ENCODE measurements at regions not wholly inside any gene's neighbourhood (a gene's known extent, or its start where the extent isn't known, plus 50 kb on each side); places are given as distances from the start of the nearest gene placed in this dataset.
"Not testable (repeated sequence)": the region's sequence is repeated elsewhere in the genome, so short reads cannot be mapped to it uniquely, and the experiment has no call there.

DNA sequence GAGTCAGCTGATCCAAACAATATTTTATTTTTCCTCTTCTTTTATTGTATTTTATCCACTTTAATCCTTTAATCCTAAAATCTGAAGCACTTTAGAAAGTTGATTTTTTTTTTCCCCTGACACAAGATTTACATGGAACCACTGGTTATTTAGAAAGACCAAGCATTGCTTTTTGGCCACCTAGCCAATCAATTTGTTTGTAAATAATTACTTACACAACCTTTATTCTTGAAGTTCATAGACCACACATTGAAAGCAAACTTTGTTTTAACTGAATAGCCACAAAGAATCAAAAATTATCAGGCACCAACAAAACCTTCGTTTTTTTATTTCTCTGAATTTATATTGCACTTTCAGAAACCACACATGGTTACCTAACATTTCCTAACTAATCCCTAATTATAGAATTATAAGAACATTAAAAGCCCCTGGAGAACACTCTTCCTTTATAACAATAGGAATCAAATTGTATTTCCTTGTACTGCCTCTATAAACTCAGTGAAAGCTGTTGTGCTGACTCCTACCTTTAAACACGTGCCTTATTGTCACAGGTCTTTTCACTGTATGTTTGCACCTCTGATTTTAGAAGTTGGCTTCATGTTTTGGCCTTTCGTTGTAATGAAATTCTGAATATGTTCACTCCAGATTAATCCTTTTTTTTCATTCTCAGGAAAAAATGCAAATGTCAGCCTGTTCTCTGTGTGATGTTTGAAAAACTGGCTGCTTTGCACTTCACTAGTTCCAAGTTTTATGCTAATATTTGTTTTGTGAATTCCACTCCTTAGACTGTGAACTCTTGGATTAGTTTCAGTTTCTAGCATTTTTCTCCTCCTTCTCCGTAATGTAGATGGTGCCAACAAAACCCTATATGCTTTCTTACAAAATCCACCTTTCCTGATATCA is 1511.9 kb downstream of the REEP3 start:
- no peak for DNase-seq (ENCODE audit: low read depth in 2 of 2)

GRCh38 chr10:65033957-65034356 is 1512.8 kb downstream of the REEP3 start:
- DNase-seq (ENCODE audit: low read depth in 2 of 2) = no peak

- DNase-seq (ENCODE audit: low read depth in 2 of 2) = no peak
Measured at GRCh38 chr10:65040796-65041195, 1519.6 kb downstream of the REEP3 start.

DNA sequence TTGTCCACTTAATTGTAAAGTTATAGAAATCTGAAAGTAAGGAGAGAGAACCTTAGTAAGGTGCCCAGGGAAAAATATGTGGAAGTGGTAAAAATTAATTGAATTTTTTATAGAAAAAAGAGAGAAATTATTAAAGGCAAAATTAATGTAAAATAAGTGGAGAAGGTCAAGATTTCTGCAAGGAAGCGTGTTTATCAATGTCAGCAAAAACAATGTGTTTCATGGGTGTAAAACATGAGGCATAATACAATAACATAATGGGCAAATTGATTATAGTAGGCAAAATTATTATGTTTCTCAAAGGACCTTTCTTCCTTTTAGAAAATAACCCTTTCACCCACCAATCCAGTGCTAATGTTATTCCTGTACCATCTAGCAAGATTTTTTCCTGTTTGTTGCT is 1520.1 kb downstream of the REEP3 start:
- DNase-seq (ENCODE audit: low read depth in 2 of 2) = no peak

- no peak for DNase-seq (ENCODE audit: low read depth in 2 of 2)
Measured at GRCh38 chr10:65042496-65042895, 1521.3 kb downstream of the REEP3 start.

DNA sequence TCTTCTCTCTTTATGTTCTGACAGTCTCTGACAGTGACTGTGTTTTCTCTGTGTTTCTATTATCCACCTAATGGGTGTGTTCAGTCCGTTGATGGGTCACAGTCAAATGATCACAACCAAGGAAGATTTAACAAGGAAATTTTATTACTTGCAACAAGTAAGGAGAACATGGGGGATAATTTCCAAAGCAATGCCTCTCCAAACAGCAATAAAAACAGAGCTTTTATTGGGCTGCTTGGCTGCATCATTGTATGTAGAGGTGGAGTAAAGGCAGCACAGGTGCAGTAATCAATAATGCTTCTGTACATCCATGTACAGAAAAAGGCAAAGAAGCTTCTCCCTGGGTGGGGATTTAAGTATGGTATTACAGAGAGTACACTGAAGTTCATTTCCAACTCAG is 1525.6 kb downstream of the REEP3 start:
- DNase-seq (ENCODE audit: low read depth in 2 of 2) = no peak

GRCh38 chr10:65052111-65052510 is 1530.9 kb downstream of the REEP3 start:
- DNase-seq (ENCODE audit: low read depth in 2 of 2) = not testable (repeated sequence)

- DNase-seq (ENCODE audit: low read depth in 2 of 2) = not testable (repeated sequence)
Measured at GRCh38 chr10:65053397-65053796, 1532.2 kb downstream of the REEP3 start.

DNA sequence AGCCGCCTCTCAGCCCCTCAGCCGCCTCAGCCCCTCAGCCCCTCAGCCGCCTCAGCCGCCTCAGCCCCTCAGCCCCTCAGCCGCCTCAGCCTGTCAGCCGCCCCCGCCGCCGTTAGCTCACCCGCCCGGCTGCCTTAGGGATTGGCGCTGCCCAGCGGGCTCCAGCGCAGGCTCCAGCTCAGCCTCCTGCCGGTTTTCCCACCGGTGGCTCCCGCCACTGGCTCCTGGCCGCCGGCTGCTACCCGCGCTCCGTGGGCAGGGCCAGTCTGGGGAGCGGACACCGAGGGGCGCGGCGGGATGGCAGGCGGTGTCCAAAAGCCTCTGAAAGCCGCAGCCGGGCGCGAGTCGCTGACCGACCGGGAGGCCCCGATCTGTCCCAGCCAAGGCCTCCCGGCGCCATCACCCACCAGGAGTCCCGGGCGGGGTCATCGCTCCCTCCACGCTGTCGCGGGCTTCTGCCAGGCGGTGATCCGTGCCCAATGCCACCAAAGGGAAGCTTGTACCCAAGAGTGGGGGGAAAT is 1532.7 kb downstream of the REEP3 start:
- DNase-seq (ENCODE audit: low read depth in 2 of 2) = not testable (repeated sequence)

- not testable (repeated sequence) for DNase-seq (ENCODE audit: low read depth in 2 of 2)
Measured at GRCh38 chr10:65054701-65055100, 1533.5 kb downstream of the REEP3 start.

- DNase-seq (ENCODE audit: low read depth in 2 of 2) = no peak
Measured at GRCh38 chr10:65065278-65065677, 1544.1 kb downstream of the REEP3 start.

- DNase-seq (ENCODE audit: low read depth in 2 of 2) = no peak
Measured at GRCh38 chr10:65083222-65083621, 1562.0 kb downstream of the REEP3 start.

DNA sequence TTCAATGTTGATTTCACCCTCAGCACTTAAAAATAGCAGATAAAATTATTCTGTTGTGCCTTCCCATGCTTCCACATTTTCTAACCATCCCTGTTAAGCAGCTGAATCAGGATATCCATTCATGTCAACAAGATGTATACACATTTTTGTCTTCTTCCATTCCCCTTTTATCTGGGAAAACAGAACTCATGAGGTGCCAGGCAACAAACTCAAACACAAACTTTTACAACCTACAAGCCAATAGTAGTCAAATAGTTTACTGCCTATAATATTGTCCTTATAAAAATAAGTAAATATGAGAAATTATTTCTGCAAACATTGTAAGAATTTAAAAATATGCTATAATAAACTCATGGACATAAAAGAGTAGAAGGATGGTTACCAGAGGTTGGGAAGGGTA is 1569.8 kb downstream of the REEP3 start:
- DNase-seq (ENCODE audit: low read depth in 2 of 2) = no peak

- no peak for DNase-seq (ENCODE audit: low read depth in 2 of 2)
Measured at GRCh38 chr10:65100146-65100545, 1578.9 kb downstream of the REEP3 start.

DNA sequence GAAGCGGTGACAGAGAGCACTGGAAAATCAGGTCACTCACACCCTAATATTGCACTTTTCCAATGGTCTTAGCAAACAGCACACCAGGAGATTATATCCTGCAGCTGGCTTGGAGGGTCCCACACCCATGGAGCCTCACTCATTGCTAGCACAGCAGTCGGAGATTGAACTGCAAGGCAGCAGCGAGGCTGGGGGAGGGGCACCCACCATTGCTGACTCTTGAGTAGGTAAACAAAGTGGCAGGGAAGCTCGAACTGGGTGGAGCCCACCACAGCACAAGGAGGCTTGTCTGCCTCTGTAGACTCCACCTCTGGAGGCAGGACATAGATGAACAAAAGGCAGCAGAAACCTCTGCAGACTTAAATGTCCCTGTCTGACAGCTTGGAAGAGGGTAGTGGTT is 1579.7 kb downstream of the REEP3 start:
- not testable (repeated sequence) for DNase-seq (ENCODE audit: low read depth in 2 of 2)

GRCh38 chr10:65110009-65110408 is 1588.8 kb downstream of the REEP3 start:
- no peak for DNase-seq (ENCODE audit: low read depth in 2 of 2)

DNA sequence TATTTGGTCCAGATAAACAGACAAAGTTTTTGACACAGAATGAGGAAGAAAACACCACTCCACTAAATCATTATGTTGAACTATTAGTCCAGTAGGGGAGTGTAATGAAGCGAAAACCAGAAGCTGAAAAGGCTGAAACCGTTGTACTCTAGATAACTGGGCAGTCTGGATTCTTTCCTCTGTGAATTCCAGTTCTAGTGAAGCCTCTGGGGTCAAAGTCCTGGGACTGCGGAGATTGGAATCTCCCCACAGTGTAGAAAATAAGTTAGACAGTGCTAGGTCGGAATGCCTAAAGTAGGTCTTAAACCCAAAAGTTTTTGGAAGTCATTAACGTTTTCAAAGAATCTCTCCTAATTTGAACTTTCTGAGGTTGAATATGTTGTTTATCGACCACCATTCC is 1589.9 kb downstream of the REEP3 start:
- DNase-seq (ENCODE audit: low read depth in 2 of 2) = not testable (repeated sequence)

DNA sequence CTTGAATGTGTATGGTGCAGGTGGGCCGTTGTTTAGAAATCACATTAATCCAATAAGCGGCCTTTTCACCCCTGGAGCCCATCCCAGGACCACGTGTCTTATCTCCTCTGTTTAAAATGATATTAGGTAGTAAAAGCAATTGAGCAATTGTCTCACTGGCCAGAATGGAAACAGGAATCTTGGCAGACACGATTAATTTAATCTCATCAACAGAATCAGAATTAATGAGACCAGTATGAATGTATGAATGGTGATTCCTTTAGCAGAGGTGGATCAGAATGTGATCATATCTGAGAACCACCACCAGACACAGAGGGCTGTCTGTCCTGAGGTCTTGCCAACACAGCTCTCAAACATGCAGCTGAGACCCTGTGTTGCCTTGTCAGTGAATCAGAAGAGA is 1591.4 kb downstream of the REEP3 start:
- no peak for DNase-seq (ENCODE audit: low read depth in 2 of 2)

- no peak for DNase-seq (ENCODE audit: low read depth in 2 of 2)
Measured at GRCh38 chr10:65123120-65123519, 1601.9 kb downstream of the REEP3 start.

GRCh38 chr10:65125212-65125611 is 1604.0 kb downstream of the REEP3 start:
- DNase-seq (ENCODE audit: low read depth in 2 of 2) = no peak

DNA sequence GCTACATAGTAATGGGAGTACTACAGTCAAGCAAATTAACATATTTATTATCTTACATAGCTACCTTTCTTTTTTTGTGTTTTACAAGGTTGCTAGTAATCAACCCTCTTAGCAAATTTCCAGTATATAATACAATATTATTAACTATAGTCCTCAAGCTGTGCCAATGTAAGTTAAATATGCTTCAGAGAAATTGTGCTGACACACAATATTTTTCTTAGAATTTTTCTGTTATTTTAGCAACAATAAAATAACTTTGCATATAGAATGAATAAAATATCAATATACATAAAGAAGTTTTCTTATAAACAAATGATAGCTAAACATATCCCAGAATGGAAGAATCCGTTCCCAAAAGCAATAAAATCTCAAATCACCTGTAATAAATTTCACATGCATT is 1605.1 kb downstream of the REEP3 start:
- DNase-seq (ENCODE audit: low read depth in 2 of 2) = no peak

DNA sequence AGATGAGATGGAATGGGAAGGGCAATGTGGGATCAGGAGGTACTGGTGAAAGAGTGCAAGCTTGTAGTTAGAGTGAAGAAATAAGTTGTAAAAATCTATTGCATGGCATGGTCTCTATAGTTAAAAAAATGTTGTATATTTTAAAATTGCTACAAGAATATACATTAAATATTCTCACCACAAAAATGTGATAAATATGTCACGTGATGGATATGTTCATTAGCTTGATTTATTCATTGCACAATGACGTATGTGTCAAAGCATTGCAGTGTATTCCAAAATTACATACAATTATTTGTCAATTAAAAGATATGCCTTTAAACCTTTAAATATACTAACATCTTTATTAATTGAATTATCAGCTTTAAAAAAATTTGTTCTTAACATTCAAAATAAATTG is 1607.1 kb downstream of the REEP3 start:
- DNase-seq (ENCODE audit: low read depth in 2 of 2) = no peak

GRCh38 chr10:65130162-65130758 is 1609.1 kb downstream of the REEP3 start:
- no peak for DNase-seq (ENCODE audit: low read depth in 2 of 2)
